GM12878 (cell line): ENCODE measurements at regions not wholly inside any gene's neighbourhood (a gene's known extent, or its start where the extent isn't known, plus 50 kb on each side); places are given as distances from the start of the nearest gene placed in this dataset.

Experiments
- ATAC-seq: fragments of 200-7000 bp; cut with Tn5 transposase; 3 replicates; pipeline ENCODE4 v1.9.1; 2020; ENCODE audit warnings: mild to moderate bottlenecking, moderate library complexity
- BruUV-seq: library from RNA; stranded (reverse); fragments of 400-500 nt; replicated peaks from 2 replicates; lab custom pipeline; 2021; lab: Mats Ljungman, UMichigan
- CTCF ChIA-PET: fragments of 300-600 bp; sonication (Branson Sonifier 250); formaldehyde crosslinking; extraction: SDS; loops from one replicate; lab custom pipeline; 2021; ENCODE audit warnings: inconsistent platforms; lab: Yijun Ruan, JAX
- POLR2A ChIA-PET: fragments of 350-600 bp; formaldehyde crosslinking; extraction: SDS; loops from one replicate; lab custom pipeline; 2021; ENCODE audit warnings: inconsistent platforms; lab: Charles Lee
- RAD21 ChIA-PET: fragments of 300-600 bp; sonication (Branson Sonifier 250); formaldehyde crosslinking; loops from one replicate; lab custom pipeline; 2023; ENCODE audit warnings: antibody characterized with exemption; ENCODE audit not compliant: unreplicated experiment; lab: Charles Lee
- SMC1A ChIA-PET: fragments of 300-600 bp; sonication (Branson Sonifier 250); formaldehyde crosslinking; loops from one replicate; lab custom pipeline; 2023; ENCODE audit not compliant: unreplicated experiment, uncharacterized antibody; lab: Charles Lee
- DNase-seq: peaks from one replicate; pipeline ENCODE4 v3.0.0-alpha.2; 2011; ENCODE audit warnings: low read depth, low spot score
- FAIRE-seq: peaks from 3 replicates; lab custom pipeline; 2011; peaks lifted over from hg19 to GRCh38; lab: Jason Lieb, UNC
- H2AFZ ChIP-seq: 2 replicates; pipeline ENCODE4 v1.6.0; 2011; ENCODE audit warnings: low read depth, low read length, control low read depth; ENCODE audit not compliant: control insufficient read depth
- H3K27ac ChIP-seq: 2 replicates; pipeline ENCODE4 v1.5.1; 2011; ENCODE audit warnings: control low read depth; ENCODE audit not compliant: control insufficient read depth, insufficient read depth
- H3K27me3 ChIP-seq, 2 experiments: replicated peaks in 1 of 2; 2 replicates each; pipeline versions ENCODE4 v1.6.0 to v1.6.1; 2011; ENCODE audit warnings: low read length in 1 of 2; ENCODE audit not compliant: control insufficient read depth in 2 of 2, insufficient read depth in 2 of 2
- H3K36me3 ChIP-seq, 2 experiments: 2 replicates each; pipeline ENCODE4 v1.5.1; 2011; ENCODE audit warnings: low read length in 1 of 2; ENCODE audit not compliant: control insufficient read depth in 2 of 2, insufficient read depth in 2 of 2
- H3K4me1 ChIP-seq: 2 replicates; pipeline ENCODE4 v1.6.1; 2011; ENCODE audit warnings: mild to moderate bottlenecking, low read length, moderate library complexity, mixed read lengths; ENCODE audit not compliant: control insufficient read depth, insufficient read depth
- H3K4me2 ChIP-seq: 2 replicates; pipeline ENCODE4 v1.6.0; 2011; ENCODE audit warnings: control low read depth; ENCODE audit not compliant: control insufficient read depth, insufficient read depth
- H3K4me3 ChIP-seq: fragments of 200-600 bp; sonication (generic); 2 replicates; pipeline ENCODE4 v1.5.1; 2016
- H3K79me2 ChIP-seq: 2 replicates; pipeline ENCODE4 v1.6.0; 2011; ENCODE audit warnings: low read length; ENCODE audit not compliant: control insufficient read depth, insufficient read depth
- H3K9ac ChIP-seq: 2 replicates; pipeline ENCODE4 v1.8.0; 2011; ENCODE audit warnings: low read length, control low read depth, mixed read lengths; ENCODE audit not compliant: control insufficient read depth, insufficient read depth
- H3K9me3 ChIP-seq: replicated peaks from 3 replicates; pipeline ENCODE4 v1.5.1; 2011; ENCODE audit warnings: mild to moderate bottlenecking, low read length; ENCODE audit not compliant: control insufficient read depth, insufficient read depth
- H4K20me1 ChIP-seq: 2 replicates; pipeline ENCODE4 v1.6.0; 2011; ENCODE audit not compliant: control insufficient read depth, insufficient read depth
- CTCF ChIP-seq, 3 experiments: IDR thresholded peaks in 2 of 3; conservative IDR thresholded peaks in 1 of 3; 2 replicates each; pipeline ENCODE4 v1.5.1; 2011; ENCODE audit warnings: low read depth in 3 of 3, low read length in 3 of 3, mild to moderate bottlenecking in 3 of 3, control low read depth in 2 of 3, moderate library complexity in 2 of 3, inconsistent platforms in 1 of 3, mixed read lengths in 1 of 3; ENCODE audit not compliant: control insufficient read depth in 2 of 3, insufficient read depth in 1 of 3; ENCODE audit errors: extremely low read depth in 1 of 3
- FOXK2 ChIP-seq: fragments of 450-650 bp; IDR thresholded peaks from 2 replicates; pipeline ENCODE4 v1.6.1; 2017; ENCODE audit warnings: mild to moderate bottlenecking, moderate library complexity
- MLLT1 ChIP-seq: fragments of 450-650 bp; IDR thresholded peaks from 2 replicates; pipeline ENCODE4 v1.6.1; 2016; ENCODE audit warnings: mild to moderate bottlenecking
- MYC ChIP-seq: IDR thresholded peaks from 2 replicates; pipeline ENCODE4 v1.6.1; 2011; ENCODE audit warnings: mild to moderate bottlenecking, low read length, moderate library complexity, inconsistent platforms; ENCODE audit not compliant: insufficient read depth, insufficient replicate concordance, insufficient read length, severe bottlenecking
- POLR2AphosphoS2 ChIP-seq: IDR thresholded peaks from 2 replicates; pipeline ENCODE4 v1.6.1; 2011; ENCODE audit warnings: low read depth, mild to moderate bottlenecking, low read length, improper control_type of control experiment, moderate library complexity
- PRDM15 ChIP-seq: fragments of 450-650 bp; formaldehyde crosslinking; IDR thresholded peaks from 2 replicates; pipeline ENCODE4 v1.4.0; 2020; ENCODE audit warnings: mild to moderate bottlenecking, moderate library complexity
- RB1 ChIP-seq: fragments of 450-650 bp; formaldehyde crosslinking; IDR thresholded peaks from 2 replicates; pipeline ENCODE4 v1.6.1; 2017; ENCODE audit warnings: mild to moderate bottlenecking, borderline replicate concordance
- SKIL ChIP-seq: fragments of 450-650 bp; IDR thresholded peaks from 2 replicates; pipeline ENCODE4 v1.6.1; 2017; ENCODE audit warnings: mild to moderate bottlenecking, low read depth, inconsistent platforms; ENCODE audit not compliant: poor library complexity, severe bottlenecking
- SMC3 ChIP-seq: IDR thresholded peaks from 2 replicates; pipeline ENCODE4 v1.6.1; 2011; ENCODE audit warnings: low read length, improper control_type of control experiment, borderline replicate concordance
- SPI1 ChIP-seq: IDR thresholded peaks from 2 replicates; pipeline ENCODE4 v1.6.1; 2011; ENCODE audit warnings: low read depth, mild to moderate bottlenecking, low read length, moderate library complexity, borderline replicate concordance; ENCODE audit not compliant: insufficient read depth
- STAT3 ChIP-seq: IDR thresholded peaks from 2 replicates; pipeline ENCODE4 v1.6.1; 2011; ENCODE audit warnings: low read depth, low read length, improper control_type of control experiment
- WGBS: methylation state at CpG from one replicate; pipeline ENCODE4 v1.1.6; 2016; ENCODE audit warnings: low lambda C conversion rate; ENCODE audit not compliant: insufficient replicate concordance, insufficient coverage; ENCODE audit errors: missing lambda C conversion rate; 5-methylcytosine and 5-hydroxymethylcytosine counted together
- in situ Hi-C: fragments of 300-500 bp; cut with MboI; formaldehyde crosslinking; loops from 9 replicates; pipeline ENCODE4 v1.14.3; 2018; ENCODE audit warnings: mixed read lengths
- intact Hi-C: fragments of 100-400 bp; cut with micrococcal nuclease; formaldehyde crosslinking; loops from one replicate; pipeline ENCODE4 v1.14.2; 2022; ENCODE audit not compliant: unreplicated experiment

- ChIA-PET POLR2A (interaction anchor here (0.6 kb wide), 1 partner anchor 22 kb away, joined by 5 read pairs; no protein-coding TSS in a partner anchor), CTCF (interaction anchor here (1.3 to 4.8 kb wide), 2 partner anchors 9 to 11 kb away, joined by 6 to 29 read pairs; no protein-coding TSS in a partner anchor), RAD21 (no interaction called here), SMC1A (interaction anchor here (2.2 to 4.5 kb wide), 2 partner anchors 9 to 12 kb away, joined by 8 to 25 read pairs; no protein-coding TSS in a partner anchor)
- in situ Hi-C loops (no loop called here), intact Hi-C loops (no loop called here)
- DNase-seq (no peak), FAIRE-seq (no peak), ATAC-seq (no peak)
- H3K9me3 ChIP-seq, result no peaks in the 10 kb centered on the region
- H3K9ac ChIP-seq, result no peak overlapping the region
- 71% methylated on average over 3 of the region's 3 CpGs for WGBS
- no peak overlapping the region for H3K4me2 ChIP-seq
- H3K36me3 ChIP-seq, result no peaks in the 10 kb centered on the region
- H3K27ac ChIP-seq, result no peak overlapping the region
- no peaks in the 10 kb centered on the region for H4K20me1 ChIP-seq
- no peak overlapping the region for H3K4me3 ChIP-seq
- no peaks in the 10 kb centered on the region for H3K27me3 ChIP-seq
- no peak overlapping the region for H2AFZ ChIP-seq
- H3K4me1 ChIP-seq, result no peaks in the 10 kb centered on the region
- no TSS peak for BruUV-seq
- H3K79me2 ChIP-seq, result no peaks in the 10 kb centered on the region
- TF ChIP-seq MYC (no peak), CTCF (IDR thresholded peaks at IDR 0.05 in 2 of 3, conservative IDR thresholded peaks at IDR 0.05 in 1 of 3; ENCODE audit: control insufficient read depth in 2 of 3, extremely low read depth in 1 of 3, insufficient read depth in 1 of 3, low read depth in 3 of 3, low read length in 3 of 3) (no peak), POLR2AphosphoS2 (no peak), STAT3 (no peak), PRDM15 (CRISPR knock-in tag) (no peak), RB1 (no peak), SKIL (no peak), FOXK2 (no peak), MLLT1 (no peak), SPI1 (no peak), SMC3 (no peak)
These were observed 106.3 kb upstream of the PTPN13 start for GRCh38 chr4:86487738-86488348.
